ENCODE measurements at regions not wholly inside any gene's neighbourhood (a gene's known extent, or its start where the extent isn't known, plus 50 kb on each side); places are given as distances from the start of the nearest gene placed in this dataset.

- DNase-seq = no peak
Observed at GRCh38 chr20:40207655-40208054, 481.4 kb downstream of the MAFB start.

DNA sequence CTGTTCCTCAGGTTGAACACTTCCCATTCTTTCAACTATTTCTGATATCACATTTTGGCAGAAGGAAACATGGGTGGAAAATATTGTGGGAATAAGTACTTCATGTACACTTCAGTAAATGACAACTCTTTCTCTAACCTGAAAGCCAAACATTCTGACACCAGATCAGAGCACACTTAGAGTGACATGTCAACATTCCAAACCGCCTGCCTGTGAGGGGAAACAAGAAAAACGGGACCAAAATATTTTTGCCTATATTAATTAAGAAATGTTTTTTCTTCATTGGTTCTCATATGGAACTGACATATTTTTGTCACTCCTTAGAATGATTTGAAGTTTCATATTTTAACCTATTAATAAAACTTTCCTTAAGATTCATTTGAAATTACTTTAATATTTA is 483.1 kb downstream of the MAFB start:
- no peak for DNase-seq

- no peak for DNase-seq
Observed at GRCh38 chr20:40203032-40203431, 486.0 kb downstream of the MAFB start.

GRCh38 chr20:40197691-40198090 is 491.3 kb downstream of the MAFB start:
- no peak for DNase-seq

DNA sequence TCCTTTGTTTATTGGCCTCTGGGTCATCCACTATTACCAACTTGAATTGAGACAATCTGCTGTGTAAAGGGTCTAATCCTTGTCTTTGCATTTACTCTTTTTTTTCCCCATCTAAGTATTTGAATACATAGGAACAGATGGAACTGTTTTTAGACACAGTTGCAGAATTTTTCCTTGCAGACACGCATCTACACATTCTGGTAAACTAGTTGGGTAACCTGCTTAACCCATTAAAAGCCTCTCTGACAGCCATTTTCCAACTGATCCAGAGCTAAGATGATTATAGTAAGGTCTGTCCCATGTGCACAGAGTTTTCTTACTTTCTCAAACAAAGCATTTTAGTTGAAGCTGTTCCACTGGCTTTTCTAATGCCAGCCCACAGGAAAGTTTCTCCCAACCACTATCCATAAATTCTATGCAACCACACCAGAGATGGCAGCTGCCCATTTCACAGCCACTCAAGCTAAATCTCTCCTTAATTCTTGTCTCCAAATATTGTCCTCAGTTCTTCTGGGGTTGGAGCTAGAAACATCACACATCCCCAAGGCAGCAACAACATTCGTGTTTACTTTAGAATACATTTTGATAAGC is 492.1 kb downstream of the MAFB start:
- no peak for DNase-seq

DNA sequence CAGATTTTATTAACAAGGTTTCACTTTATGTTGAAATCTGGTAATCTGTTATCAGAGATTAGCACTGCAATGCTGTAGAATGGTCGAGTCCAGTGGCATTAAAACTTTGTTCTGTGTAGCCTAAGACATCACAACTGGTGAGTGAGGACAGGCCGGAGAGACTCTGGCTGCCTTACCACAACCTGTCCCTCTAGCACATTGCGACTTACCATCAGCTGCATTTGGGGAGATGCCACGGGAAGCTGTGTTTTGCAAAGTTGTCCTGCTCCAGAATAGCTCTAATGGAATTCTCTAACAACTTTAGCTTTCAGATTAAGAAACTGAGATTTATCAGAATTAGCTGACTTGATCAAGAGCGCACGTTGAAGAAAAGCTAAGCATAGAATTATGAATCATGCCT is 493.3 kb downstream of the MAFB start:
- no peak for DNase-seq

- DNase-seq = no peak
Observed at GRCh38 chr20:40192529-40192928, 496.5 kb downstream of the MAFB start.

- DNase-seq = no peak
Observed at GRCh38 chr20:40192081-40192480, 497.0 kb downstream of the MAFB start.

DNA sequence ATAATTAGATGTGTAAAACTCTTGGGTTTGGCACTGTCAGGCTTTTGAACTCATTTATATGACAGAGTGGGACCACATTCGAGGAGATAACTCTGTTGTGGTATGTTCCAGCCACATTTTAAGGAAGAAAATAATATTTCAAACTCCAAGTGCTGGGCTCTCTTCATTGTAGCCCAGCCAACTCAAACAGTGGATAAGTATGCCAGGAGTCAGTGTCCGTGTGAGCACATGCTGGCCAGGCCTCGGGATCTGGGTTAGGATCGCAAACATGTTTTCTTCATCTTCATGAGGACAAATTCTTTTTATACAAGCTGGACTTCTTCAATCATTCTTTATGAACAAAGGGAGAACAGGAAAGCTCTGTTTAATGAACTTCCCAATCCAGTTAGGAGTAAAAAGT is 497.5 kb downstream of the MAFB start:
- DNase-seq = no peak

DNA sequence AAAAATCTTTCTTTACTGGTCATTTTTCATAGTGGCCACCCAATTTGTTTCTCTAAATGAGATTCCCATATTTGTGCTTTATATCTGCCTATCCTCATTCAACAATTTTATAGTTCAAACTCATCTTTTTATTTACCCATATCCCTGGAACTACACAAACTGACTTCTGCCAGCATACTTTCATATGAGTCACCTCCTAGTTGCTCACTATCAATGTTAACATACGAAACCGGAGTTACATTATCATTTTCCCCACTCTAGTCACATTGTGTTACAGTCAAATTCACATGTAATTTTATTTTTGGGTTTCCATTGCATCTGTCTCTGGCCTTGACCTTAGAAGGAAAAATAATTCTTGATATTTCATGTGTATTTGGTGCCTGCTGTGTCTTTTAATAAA is 499.4 kb downstream of the MAFB start:
- no peak for DNase-seq

- no peak for DNase-seq
Observed at GRCh38 chr20:40188319-40188718, 500.7 kb downstream of the MAFB start.

DNA sequence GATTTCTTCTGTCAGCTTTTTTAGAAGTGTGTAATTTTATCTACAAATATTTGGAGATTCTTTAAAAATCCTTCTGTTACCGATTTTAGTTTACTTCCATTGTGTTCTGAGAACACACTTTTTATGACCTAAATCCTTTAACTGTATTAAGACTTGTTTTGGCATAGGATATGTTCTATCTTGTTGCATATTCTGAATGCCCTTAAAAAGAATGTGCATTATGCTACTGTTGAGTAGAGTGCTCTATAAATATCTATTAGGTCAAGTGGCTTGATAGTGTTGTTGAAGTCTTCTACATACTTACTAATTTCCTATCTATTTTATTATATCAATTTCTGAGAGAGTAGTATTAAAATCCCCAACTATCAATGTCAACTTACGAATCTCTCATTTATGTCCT is 502.2 kb downstream of the MAFB start:
- no peak for DNase-seq

DNA sequence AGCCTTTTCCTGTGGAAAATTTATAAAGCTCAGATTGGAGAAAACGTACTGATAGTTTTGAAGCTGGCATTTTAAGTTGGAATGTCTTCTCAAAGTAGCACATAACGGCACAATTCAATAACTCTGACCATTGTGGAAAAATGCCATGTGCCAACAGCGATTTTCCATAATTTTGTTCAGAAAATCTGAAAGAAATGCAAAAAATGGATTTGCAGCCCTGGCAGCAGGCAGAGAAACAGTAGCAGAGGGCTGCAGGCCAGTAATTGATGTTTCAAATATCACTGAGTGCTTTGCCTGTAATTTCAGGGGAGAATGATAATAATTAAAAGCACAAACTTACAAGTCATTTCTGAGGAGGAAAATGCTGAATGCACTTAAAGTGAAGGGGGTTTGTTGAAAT is 507.4 kb downstream of the MAFB start:
- DNase-seq = no peak

GRCh38 chr20:40176098-40176841 is 512.8 kb downstream of the MAFB start:
- DNase-seq = no peak

DNA sequence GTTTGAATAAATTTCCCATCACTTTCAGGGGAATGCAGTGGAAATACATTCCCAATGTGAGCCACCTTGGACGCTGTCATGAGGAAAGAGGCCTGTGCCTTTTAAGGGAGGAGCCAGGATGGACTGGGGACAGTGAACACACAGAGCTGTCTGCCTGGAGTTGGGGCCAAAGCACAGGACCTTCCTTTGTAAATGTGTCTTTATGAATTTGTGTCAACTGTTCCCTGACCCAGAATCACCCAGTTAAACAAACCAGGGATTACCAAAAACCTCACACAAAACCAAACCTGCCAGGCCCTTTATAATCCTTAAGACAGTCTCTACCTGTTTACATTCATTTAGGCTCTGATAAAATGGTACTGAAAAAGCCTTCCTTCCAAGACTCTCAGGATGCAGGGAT is 513.7 kb downstream of the MAFB start:
- DNase-seq = no peak

GRCh38 chr20:40173872-40174271 is 515.2 kb downstream of the MAFB start:
- DNase-seq = no peak

DNA sequence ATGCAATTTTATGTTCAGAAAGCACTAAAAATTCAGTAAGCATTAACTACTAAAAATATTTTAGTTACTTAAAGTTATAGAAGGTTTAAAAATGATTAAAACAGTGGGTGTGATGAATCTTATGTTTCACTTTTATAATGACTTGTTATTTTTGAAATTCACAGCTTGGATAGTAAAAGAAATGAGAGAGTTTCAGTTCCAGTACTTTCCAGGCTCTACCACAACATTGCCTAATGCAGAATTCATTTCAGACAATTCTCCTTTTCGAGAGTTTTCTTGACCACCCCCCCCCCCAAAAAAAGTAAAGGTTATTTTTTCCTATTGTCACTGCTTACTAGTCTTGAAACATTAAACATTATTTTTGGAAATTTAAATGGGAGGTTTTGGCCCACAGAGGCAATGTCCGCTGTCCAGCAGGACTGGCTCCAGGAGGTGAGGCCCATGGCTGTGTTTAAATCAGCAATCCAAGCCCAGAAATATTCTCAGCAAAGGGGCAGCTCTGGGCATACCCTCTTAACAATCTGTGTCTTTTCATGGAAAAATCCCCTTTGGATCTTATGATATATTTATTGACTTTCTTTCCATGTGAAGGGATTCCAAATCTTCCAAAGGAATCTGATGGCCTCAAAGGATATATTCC is 519.9 kb downstream of the MAFB start:
- DNase-seq = no peak

DNA sequence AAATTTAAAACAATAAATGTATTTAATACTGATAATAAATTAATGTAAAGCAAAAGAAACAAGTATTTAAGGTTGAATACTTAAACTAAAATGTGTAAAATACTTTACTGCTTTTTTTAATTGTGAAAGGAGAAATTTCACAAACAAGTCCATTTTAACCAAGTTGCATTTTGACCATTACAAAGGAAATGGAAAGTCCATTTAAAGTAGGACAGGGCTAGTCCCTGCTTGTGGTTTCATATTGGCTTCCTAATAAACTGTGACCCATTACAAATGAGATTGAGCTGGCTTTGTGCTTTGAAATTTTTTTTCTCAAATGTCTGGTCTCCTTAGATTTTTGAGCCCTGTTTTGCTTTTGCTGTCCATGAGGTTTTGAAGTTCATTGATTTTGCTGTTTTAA is 527.6 kb downstream of the MAFB start:
- no peak for DNase-seq

GRCh38 chr20:40160097-40160550 is 528.9 kb downstream of the MAFB start:
- DNase-seq = peak in 1 of 5 experiments; percentile 45

GRCh38 chr20:40159276-40159675 is 529.8 kb downstream of the MAFB start:
- no peak for DNase-seq

GRCh38 chr20:40156600-40157317 is 532.3 kb downstream of the MAFB start:
- DNase-seq = peak in 1 of 5 experiments; percentile 52

GRCh38 chr20:40154514-40154913 is 534.5 kb downstream of the MAFB start:
- no peak for DNase-seq

DNA sequence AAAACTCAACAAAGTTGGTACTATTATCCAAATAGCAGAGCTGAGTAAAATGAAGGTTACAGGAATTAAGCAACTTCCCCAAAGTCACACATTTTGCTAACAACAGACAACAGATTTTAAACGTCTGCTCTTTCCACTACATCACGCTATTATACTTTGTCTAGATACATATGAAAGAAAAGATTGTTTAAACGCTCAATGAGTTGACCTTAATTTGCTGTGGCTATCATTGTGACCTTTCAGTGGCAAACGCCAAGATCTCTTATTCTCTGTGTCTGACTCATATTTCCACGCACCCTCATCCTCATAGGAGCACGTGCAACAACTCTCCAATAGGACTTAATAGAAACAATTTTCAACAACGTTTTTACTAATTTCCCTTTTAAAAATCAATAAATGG is 540.1 kb downstream of the MAFB start:
- no peak for DNase-seq

DNA sequence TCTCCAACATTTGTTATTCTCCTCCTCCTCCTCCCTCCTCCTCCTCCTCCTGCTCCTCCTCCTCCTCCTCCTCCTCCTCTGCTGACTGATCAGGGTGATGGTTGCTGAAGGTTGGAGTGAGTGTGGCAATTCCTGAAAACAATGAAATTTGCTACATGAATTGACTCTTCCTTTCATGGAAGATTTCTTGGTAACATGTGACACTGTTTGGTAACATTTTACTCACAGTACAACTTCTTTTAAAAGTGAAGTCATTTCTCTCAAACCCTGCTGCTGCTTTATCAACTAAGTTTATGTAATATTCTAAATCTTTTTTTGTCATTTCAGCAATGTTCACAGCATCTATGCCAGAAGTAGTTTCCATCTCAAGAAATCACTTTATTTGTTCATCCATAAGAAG is 543.0 kb downstream of the MAFB start:
- no peak for DNase-seq
